GM23248 (cell line): ENCODE measurements at regions not wholly inside any gene's neighbourhood (a gene's known extent, or its start where the extent isn't known, plus 50 kb on each side); places are given as distances from the start of the nearest gene placed in this dataset.

Experiments
- EZH2 ChIP-seq: fragments of 200-600 bp; sonication (generic); IDR thresholded peaks from 2 replicates; pipeline ENCODE4 v1.6.1; 2018; ENCODE audit warnings: antibody characterized with exemption, mild to moderate bottlenecking; ENCODE audit not compliant: insufficient read depth, poor library complexity, severe bottlenecking
- EZH2phosphoT487 ChIP-seq: fragments of 200-600 bp; sonication (generic); IDR thresholded peaks from 2 replicates; pipeline ENCODE4 v1.6.1; 2018; ENCODE audit warnings: antibody characterized with exemption, moderate library complexity, mild to moderate bottlenecking, low read depth; ENCODE audit not compliant: insufficient read depth

- TF ChIP-seq EZH2 = no peak
- TF ChIP-seq EZH2phosphoT487 = no peak
Measured at GRCh38 chr5:32496104-32496503, 51.6 kb upstream of the ZFR start.
